ENCODE measurements at regions not wholly inside any gene's neighbourhood (a gene's known extent, or its start where the extent isn't known, plus 50 kb on each side); places are given as distances from the start of the nearest gene placed in this dataset.

DNA sequence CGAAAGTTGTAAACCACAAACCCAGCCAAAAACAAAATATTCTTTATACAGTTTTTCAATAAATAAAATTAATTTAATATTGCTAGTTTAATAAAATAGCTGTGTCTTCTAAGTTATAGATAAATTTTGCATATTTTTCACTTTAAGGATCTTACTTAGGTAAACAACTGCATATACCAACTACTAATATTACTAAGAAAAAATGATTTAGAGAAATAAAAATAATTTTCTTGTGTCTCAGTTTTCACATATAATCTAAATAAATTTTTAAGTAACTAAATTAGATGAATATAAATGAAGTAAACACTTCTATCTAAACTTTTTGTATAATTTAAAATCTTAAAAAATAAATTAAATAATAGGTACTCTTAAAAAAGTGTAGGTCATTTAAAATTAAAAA, 67.1 kb upstream of the TOP3B start:
- DNase-seq (ENCODE audit: low read depth in 1 of 2, low spot score in 1 of 2), result no peak
- Histone ChIP-seq H3K27ac (replicated peaks) (no peak overlapping the region), H3K4me3 (replicated peaks; ENCODE audit: insufficient read depth, low read length) (no peak overlapping the region), H3K27me3 (ENCODE audit: insufficient read depth, poor library complexity, severe bottlenecking) (no peaks in the 10 kb centered on the region)
- TF ChIP-seq, protein P1, sequence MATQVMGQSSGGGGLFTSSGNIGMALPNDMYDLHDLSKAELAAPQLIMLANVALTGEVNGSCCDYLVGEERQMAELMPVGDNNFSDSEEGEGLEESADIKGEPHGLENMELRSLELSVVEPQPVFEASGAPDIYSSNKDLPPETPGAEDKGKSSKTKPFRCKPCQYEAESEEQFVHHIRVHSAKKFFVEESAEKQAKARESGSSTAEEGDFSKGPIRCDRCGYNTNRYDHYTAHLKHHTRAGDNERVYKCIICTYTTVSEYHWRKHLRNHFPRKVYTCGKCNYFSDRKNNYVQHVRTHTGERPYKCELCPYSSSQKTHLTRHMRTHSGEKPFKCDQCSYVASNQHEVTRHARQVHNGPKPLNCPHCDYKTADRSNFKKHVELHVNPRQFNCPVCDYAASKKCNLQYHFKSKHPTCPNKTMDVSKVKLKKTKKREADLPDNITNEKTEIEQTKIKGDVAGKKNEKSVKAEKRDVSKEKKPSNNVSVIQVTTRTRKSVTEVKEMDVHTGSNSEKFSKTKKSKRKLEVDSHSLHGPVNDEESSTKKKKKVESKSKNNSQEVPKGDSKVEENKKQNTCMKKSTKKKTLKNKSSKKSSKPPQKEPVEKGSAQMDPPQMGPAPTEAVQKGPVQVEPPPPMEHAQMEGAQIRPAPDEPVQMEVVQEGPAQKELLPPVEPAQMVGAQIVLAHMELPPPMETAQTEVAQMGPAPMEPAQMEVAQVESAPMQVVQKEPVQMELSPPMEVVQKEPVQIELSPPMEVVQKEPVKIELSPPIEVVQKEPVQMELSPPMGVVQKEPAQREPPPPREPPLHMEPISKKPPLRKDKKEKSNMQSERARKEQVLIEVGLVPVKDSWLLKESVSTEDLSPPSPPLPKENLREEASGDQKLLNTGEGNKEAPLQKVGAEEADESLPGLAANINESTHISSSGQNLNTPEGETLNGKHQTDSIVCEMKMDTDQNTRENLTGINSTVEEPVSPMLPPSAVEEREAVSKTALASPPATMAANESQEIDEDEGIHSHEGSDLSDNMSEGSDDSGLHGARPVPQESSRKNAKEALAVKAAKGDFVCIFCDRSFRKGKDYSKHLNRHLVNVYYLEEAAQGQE (IDR thresholded peaks at IDR 0.05; ENCODE audit: insufficient replicate concordance, low read depth), result no peak
- TF ChIP-seq SPI1 (IDR thresholded peaks at IDR 0.05; ENCODE audit: borderline replicate concordance, low read depth) (no peak), GABPA (IDR thresholded peaks at IDR 0.05; ENCODE audit: low read depth) (no peak), POLR2AphosphoS5 (IDR thresholded peaks at IDR 0.05; ENCODE audit: low read depth) (no peak)
- TF ChIP-seq, protein P2, sequence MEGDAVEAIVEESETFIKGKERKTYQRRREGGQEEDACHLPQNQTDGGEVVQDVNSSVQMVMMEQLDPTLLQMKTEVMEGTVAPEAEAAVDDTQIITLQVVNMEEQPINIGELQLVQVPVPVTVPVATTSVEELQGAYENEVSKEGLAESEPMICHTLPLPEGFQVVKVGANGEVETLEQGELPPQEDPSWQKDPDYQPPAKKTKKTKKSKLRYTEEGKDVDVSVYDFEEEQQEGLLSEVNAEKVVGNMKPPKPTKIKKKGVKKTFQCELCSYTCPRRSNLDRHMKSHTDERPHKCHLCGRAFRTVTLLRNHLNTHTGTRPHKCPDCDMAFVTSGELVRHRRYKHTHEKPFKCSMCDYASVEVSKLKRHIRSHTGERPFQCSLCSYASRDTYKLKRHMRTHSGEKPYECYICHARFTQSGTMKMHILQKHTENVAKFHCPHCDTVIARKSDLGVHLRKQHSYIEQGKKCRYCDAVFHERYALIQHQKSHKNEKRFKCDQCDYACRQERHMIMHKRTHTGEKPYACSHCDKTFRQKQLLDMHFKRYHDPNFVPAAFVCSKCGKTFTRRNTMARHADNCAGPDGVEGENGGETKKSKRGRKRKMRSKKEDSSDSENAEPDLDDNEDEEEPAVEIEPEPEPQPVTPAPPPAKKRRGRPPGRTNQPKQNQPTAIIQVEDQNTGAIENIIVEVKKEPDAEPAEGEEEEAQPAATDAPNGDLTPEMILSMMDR (IDR thresholded peaks at IDR 0.05; ENCODE audit: insufficient read depth, low read length), result no peak

DNA sequence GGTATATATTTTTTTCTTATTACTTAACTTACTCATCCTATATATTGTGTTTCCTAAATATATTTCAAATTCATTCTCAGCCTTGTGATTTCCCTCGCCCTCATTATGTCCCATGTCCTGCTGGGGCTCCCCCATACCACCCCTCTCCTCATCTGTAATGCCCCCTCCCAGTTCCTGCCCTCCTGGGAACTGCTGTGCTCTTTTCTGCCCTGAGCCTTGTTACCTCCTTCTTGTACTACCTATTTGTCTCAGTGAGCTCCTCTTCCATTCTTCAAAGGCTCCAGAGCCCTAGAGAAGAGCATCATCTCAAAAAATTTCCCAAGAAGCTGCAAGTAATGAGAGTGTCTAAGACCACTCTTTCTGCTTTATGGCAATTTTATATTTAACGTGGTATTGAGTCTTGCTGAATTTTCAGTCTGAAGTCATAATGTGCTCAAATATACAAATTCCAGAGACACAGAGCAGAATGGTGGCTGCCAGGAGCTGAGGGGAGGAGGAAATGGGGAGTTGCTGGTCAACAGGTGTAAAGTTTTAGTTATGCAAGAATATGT, 66.5 kb upstream of the TOP3B start:
- no peak overlapping the region for H3K27ac ChIP-seq (replicated peaks)

DNA sequence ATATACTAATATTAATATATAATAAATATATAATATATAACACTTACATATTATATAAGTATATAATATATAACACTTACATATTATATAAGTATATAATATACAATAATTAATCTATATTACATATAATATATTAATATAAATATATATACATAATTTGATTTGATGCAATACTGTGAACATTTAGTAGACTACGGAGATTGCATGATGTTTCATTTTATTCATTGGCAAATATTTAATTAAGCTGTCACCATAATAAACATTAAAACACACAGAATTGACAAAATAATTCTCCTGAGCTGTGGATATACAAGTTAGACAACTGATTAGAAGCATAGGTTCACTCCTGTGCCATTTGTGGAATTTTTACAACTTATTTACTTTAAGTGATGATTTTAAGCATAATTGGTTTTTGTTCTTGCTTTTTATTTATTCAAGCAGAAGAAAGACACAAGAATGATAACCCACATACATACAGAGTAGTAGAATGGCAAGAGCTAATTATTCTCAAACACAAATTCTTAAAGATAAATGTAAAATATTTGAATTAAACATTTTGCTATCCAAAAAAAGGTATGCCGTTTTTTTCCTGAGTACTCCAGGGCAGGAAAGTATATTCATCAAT, 65.8 kb upstream of the TOP3B start:
- no peak overlapping the region for H3K4me3 ChIP-seq (replicated peaks; ENCODE audit: insufficient read depth, low read length)
- no peak for DNase-seq (ENCODE audit: low read depth in 1 of 2, low spot score in 1 of 2)
- no peaks in the 10 kb centered on the region for H3K27me3 ChIP-seq (ENCODE audit: insufficient read depth, poor library complexity, severe bottlenecking)
- TF ChIP-seq, protein P2 (IDR thresholded peaks at IDR 0.05; ENCODE audit: insufficient read depth, low read length), result no peak
- TF ChIP-seq, protein P1 (IDR thresholded peaks at IDR 0.05; ENCODE audit: insufficient replicate concordance, low read depth), result no peak
- TF ChIP-seq POLR2AphosphoS5 (IDR thresholded peaks at IDR 0.05; ENCODE audit: low read depth), result no peak
- H3K27ac ChIP-seq (replicated peaks), result no peak overlapping the region

More for the DNA sequence above, 66.5 kb upstream of the TOP3B start:
- H3K27me3 ChIP-seq (ENCODE audit: insufficient read depth, poor library complexity, severe bottlenecking), result no peaks in the 10 kb centered on the region
- no peak overlapping the region for H3K4me3 ChIP-seq (replicated peaks; ENCODE audit: insufficient read depth, low read length)
- TF ChIP-seq, protein P1 (IDR thresholded peaks at IDR 0.05; ENCODE audit: insufficient replicate concordance, low read depth), result no peak
- TF ChIP-seq SPI1 (IDR thresholded peaks at IDR 0.05; ENCODE audit: borderline replicate concordance, low read depth) (no peak), POLR2AphosphoS5 (IDR thresholded peaks at IDR 0.05; ENCODE audit: low read depth) (no peak), GABPA (IDR thresholded peaks at IDR 0.05; ENCODE audit: low read depth) (no peak)
- TF ChIP-seq, protein P2 (IDR thresholded peaks at IDR 0.05; ENCODE audit: insufficient read depth, low read length), result no peak
- DNase-seq (ENCODE audit: low read depth in 1 of 2, low spot score in 1 of 2), result no peak
